ENCODE measurements at regions not wholly inside any gene's neighbourhood (a gene's known extent, or its start where the extent isn't known, plus 50 kb on each side); places are given as distances from the start of the nearest gene placed in this dataset.

DNA sequence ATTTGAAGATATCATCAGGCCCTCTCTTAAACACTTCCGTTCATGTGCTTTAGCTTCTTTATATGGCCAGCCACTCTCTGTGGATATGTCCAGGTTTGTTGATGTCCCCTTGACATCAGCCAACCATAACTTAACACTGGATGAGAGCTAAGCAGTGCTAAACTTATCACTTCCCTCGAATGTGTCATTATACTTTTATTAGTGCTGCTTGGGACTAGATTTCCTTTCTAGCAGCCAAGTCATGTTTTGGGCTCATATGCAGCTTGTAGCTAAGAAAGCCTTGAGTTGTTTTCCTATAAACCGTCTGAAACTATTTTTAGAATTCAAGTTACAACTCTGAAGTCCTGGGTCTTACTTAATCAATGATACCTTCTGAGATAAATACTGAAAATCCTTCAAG, 144.8 kb upstream of the TNP1 start:
- Histone ChIP-seq H3K36me3 (ENCODE audit: control insufficient read depth in 1 of 2, insufficient read depth in 2 of 2, low read length in 2 of 2) (no peaks in the 10 kb centered on the region), H4K8ac (ENCODE audit: low read depth, low read length) (no peak overlapping the region), H3K4me3 (ENCODE audit: low read depth, low read length) (no peak overlapping the region), H4K91ac (ENCODE audit: low read depth, low read length) (no peak overlapping the region), H2BK5ac (ENCODE audit: low read depth, low read length, poor library complexity) (no peak overlapping the region), H3K79me1 (ENCODE audit: low read length) (no peaks in the 10 kb centered on the region), H3K23ac (ENCODE audit: low read length) (no peak overlapping the region), H3K18ac (ENCODE audit: low read length) (no peak overlapping the region), H3K9me3 (ENCODE audit: insufficient read depth, low read depth, low read length) (peaks cover 1% of the 10 kb centered on the region), H4K12ac (ENCODE audit: low read depth, low read length) (no peak overlapping the region), H3K4me1 (ENCODE audit: control insufficient read depth in 1 of 2, insufficient read depth in 2 of 2, low read length in 2 of 2) (no peaks in the 10 kb centered on the region), H2AFZ (ENCODE audit: insufficient read depth, low read length, poor library complexity) (no peak overlapping the region), H3K27me3 (ENCODE audit: insufficient read depth, low read length) (no peaks in the 10 kb centered on the region), H3K9ac (ENCODE audit: low read length) (no peak overlapping the region), H2BK12ac (ENCODE audit: low read length) (no peak overlapping the region), H3K79me2 (ENCODE audit: control insufficient read depth, insufficient read depth, low read length, poor library complexity) (no peaks in the 10 kb centered on the region), H3K27ac (ENCODE audit: low read depth, low read length) (no peak overlapping the region), H2BK120ac (ENCODE audit: insufficient read depth, low read length, poor library complexity) (no peak overlapping the region), H2AK5ac (ENCODE audit: low read length) (no peak overlapping the region), H3K4ac (ENCODE audit: low read depth, low read length) (no peak overlapping the region), H3K14ac (ENCODE audit: low read length) (no peak overlapping the region), H3K4me2 (ENCODE audit: low read length) (no peak overlapping the region)
- WGBS (ENCODE audit: extremely low coverage, insufficient coverage, insufficient read length), result no CpG with 5 or more reads among the region's 3 CpGs
- DNase-seq, result no peak

DNA sequence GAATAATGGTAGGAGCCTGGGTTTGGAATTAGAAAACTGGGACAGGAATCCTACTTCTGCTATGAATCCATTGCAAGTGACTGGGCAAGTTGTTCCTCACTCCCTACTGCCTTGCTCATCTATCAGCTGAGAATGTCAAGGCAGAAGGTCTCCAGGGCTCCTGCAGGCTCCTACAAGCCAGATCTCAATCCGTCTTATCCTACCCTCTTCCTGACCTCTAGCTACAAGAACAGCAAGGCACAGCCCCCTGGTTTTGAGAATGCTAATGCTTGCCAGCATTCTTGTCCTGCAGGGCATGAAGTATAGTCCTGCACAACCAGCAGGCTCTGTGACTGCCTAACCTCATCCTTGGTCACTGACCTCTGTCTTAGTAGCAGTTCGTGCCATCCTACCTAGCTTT, 141.9 kb upstream of the TNP1 start:
- Histone ChIP-seq H4K12ac (ENCODE audit: low read depth, low read length) (no peak overlapping the region), H3K4me1 (ENCODE audit: control insufficient read depth in 1 of 2, insufficient read depth in 2 of 2, low read length in 2 of 2) (no peaks in the 10 kb centered on the region), H2BK120ac (ENCODE audit: insufficient read depth, low read length, poor library complexity) (no peak overlapping the region), H3K4ac (ENCODE audit: low read depth, low read length) (no peak overlapping the region), H3K27me3 (ENCODE audit: insufficient read depth, low read length) (no peaks in the 10 kb centered on the region), H3K9me3 (ENCODE audit: insufficient read depth, low read depth, low read length) (peaks cover 1% of the 10 kb centered on the region), H2AK5ac (ENCODE audit: low read length) (no peak overlapping the region), H4K91ac (ENCODE audit: low read depth, low read length) (no peak overlapping the region), H4K8ac (ENCODE audit: low read depth, low read length) (no peak overlapping the region), H2AFZ (ENCODE audit: insufficient read depth, low read length, poor library complexity) (no peak overlapping the region), H3K4me2 (ENCODE audit: low read length) (no peak overlapping the region), H3K36me3 (ENCODE audit: control insufficient read depth in 1 of 2, insufficient read depth in 2 of 2, low read length in 2 of 2) (no peaks in the 10 kb centered on the region), H3K79me2 (ENCODE audit: control insufficient read depth, insufficient read depth, low read length, poor library complexity) (no peaks in the 10 kb centered on the region), H3K4me3 (ENCODE audit: low read depth, low read length) (no peak overlapping the region), H3K27ac (ENCODE audit: low read depth, low read length) (no peak overlapping the region), H2BK12ac (ENCODE audit: low read length) (no peak overlapping the region), H3K18ac (ENCODE audit: low read length) (no peak overlapping the region), H3K14ac (ENCODE audit: low read length) (no peak overlapping the region), H3K23ac (ENCODE audit: low read length) (no peak overlapping the region), H3K79me1 (ENCODE audit: low read length) (no peaks in the 10 kb centered on the region), H3K9ac (ENCODE audit: low read length) (no peak overlapping the region), H2BK5ac (ENCODE audit: low read depth, low read length, poor library complexity) (no peak overlapping the region)
- no CpG with 5 or more reads among the region's 2 CpGs for WGBS (ENCODE audit: extremely low coverage, insufficient coverage, insufficient read length)
- no peak for DNase-seq

DNA sequence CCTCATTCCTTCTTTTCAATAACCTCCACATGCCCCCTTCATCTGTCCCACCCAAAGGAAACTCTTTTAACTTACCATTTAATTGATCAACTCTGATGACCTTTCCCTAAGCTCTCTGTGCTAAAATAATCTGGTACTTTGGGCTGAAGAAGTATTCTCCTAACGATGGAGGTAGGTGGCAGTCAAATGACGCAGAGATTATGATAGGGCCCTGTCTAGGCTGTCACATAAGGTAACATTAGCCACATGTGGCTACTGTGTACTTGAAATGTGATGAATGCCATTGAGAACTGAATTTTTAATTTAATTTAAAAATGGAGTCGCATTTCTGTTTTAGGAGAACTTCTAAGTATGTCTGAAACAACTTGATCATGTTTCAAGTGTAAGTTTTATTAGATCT, 140.5 kb upstream of the TNP1 start:
- Histone ChIP-seq H4K8ac (ENCODE audit: low read depth, low read length) (no peak overlapping the region), H2BK12ac (ENCODE audit: low read length) (no peak overlapping the region), H4K91ac (ENCODE audit: low read depth, low read length) (no peak overlapping the region), H3K79me2 (ENCODE audit: control insufficient read depth, insufficient read depth, low read length, poor library complexity) (no peaks in the 10 kb centered on the region), H3K27me3 (ENCODE audit: insufficient read depth, low read length) (no peaks in the 10 kb centered on the region), H2AFZ (ENCODE audit: insufficient read depth, low read length, poor library complexity) (no peak overlapping the region), H2AK5ac (ENCODE audit: low read length) (no peak overlapping the region), H3K4ac (ENCODE audit: low read depth, low read length) (no peak overlapping the region), H3K4me2 (ENCODE audit: low read length) (no peak overlapping the region), H2BK120ac (ENCODE audit: insufficient read depth, low read length, poor library complexity) (no peak overlapping the region), H3K79me1 (ENCODE audit: low read length) (no peaks in the 10 kb centered on the region), H4K12ac (ENCODE audit: low read depth, low read length) (no peak overlapping the region), H2BK5ac (ENCODE audit: low read depth, low read length, poor library complexity) (no peak overlapping the region), H3K36me3 (ENCODE audit: control insufficient read depth in 1 of 2, insufficient read depth in 2 of 2, low read length in 2 of 2) (no peaks in the 10 kb centered on the region), H3K27ac (ENCODE audit: low read depth, low read length) (no peak overlapping the region), H3K9me3 (ENCODE audit: insufficient read depth, low read depth, low read length) (no peaks in the 10 kb centered on the region), H3K14ac (ENCODE audit: low read length) (no peak overlapping the region), H3K4me3 (ENCODE audit: low read depth, low read length) (no peak overlapping the region), H3K9ac (ENCODE audit: low read length) (no peak overlapping the region), H3K18ac (ENCODE audit: low read length) (no peak overlapping the region), H3K23ac (ENCODE audit: low read length) (no peak overlapping the region), H3K4me1 (ENCODE audit: control insufficient read depth in 1 of 2, insufficient read depth in 2 of 2, low read length in 2 of 2) (no peaks in the 10 kb centered on the region)
- no peak for DNase-seq
- no CpG with 5 or more reads among the region's 3 CpGs for WGBS (ENCODE audit: extremely low coverage, insufficient coverage, insufficient read length)

DNA sequence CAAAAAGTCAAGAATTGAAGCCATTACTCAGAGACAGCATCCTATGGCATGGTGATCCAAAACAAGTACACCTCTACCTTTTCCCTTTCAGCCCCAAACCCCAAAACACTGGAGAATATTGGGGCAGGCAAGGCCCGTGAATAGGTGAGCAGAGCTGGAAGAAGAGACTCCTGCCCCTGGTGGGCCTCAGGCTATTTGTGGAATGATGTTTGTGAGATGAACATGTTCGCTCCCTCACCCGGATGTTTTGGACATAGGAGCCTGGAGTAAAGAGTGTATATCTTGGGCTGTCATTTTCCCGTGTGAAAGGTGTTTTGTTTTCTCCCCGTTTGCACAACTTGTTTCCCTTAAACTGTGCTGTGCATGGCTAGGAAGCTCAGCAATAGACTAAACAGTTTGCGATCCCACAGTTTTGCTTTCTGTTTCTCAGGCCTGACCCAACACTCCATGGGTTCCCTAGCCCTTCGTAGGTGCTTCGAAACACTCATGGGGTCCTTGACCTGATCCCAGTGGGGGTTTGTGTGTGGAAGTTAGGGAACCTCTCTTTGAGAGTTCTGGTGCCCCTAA, 136.5 kb upstream of the TNP1 start:
- H3K18ac ChIP-seq (ENCODE audit: low read length), result no peak overlapping the region
- H4K8ac ChIP-seq (ENCODE audit: low read depth, low read length), result no peak overlapping the region
- no peaks in the 10 kb centered on the region for H3K79me1 ChIP-seq (ENCODE audit: low read length)
- no CpG with 5 or more reads among the region's 8 CpGs for WGBS (ENCODE audit: extremely low coverage, insufficient coverage, insufficient read length)
- no peak overlapping the region for H3K4ac ChIP-seq (ENCODE audit: low read depth, low read length)
- no peak overlapping the region for H2BK12ac ChIP-seq (ENCODE audit: low read length)
- peaks cover 3% of the 10 kb centered on the region for H3K9me3 ChIP-seq (ENCODE audit: insufficient read depth, low read depth, low read length)
- H4K91ac ChIP-seq (ENCODE audit: low read depth, low read length), result no peak overlapping the region
- no peaks in the 10 kb centered on the region for H3K36me3 ChIP-seq (ENCODE audit: control insufficient read depth in 1 of 2, insufficient read depth in 2 of 2, low read length in 2 of 2)
- H2AFZ ChIP-seq (ENCODE audit: insufficient read depth, low read length, poor library complexity), result no peak overlapping the region
- H3K23ac ChIP-seq (ENCODE audit: low read length), result no peak overlapping the region
- no peak overlapping the region for H3K27ac ChIP-seq (ENCODE audit: low read depth, low read length)
- H4K12ac ChIP-seq (ENCODE audit: low read depth, low read length), result no peak overlapping the region
- no peak overlapping the region for H2BK120ac ChIP-seq (ENCODE audit: insufficient read depth, low read length, poor library complexity)
- H3K4me1 ChIP-seq (ENCODE audit: control insufficient read depth in 1 of 2, insufficient read depth in 2 of 2, low read length in 2 of 2), result no peaks in the 10 kb centered on the region
- no peak overlapping the region for H3K14ac ChIP-seq (ENCODE audit: low read length)
- H2BK5ac ChIP-seq (ENCODE audit: low read depth, low read length, poor library complexity), result no peak overlapping the region
- no peak overlapping the region for H3K9ac ChIP-seq (ENCODE audit: low read length)
- no peak overlapping the region for H3K4me2 ChIP-seq (ENCODE audit: low read length)
- no peak overlapping the region for H2AK5ac ChIP-seq (ENCODE audit: low read length)
- DNase-seq, result no peak
- H3K79me2 ChIP-seq (ENCODE audit: control insufficient read depth, insufficient read depth, low read length, poor library complexity), result no peaks in the 10 kb centered on the region
- no peaks in the 10 kb centered on the region for H3K27me3 ChIP-seq (ENCODE audit: insufficient read depth, low read length)
- H3K4me3 ChIP-seq (ENCODE audit: low read depth, low read length), result no peak overlapping the region
